Mammary epithelial cell (primary cell): ENCODE measurements at regions not wholly inside any gene's neighbourhood (a gene's known extent, or its start where the extent isn't known, plus 50 kb on each side); places are given as distances from the start of the nearest gene placed in this dataset.

Experiments used
- EZH2 ChIP-seq: IDR thresholded peaks from 2 replicates; pipeline ENCODE4 v1.6.1; 2012; ENCODE audit warnings: low read length, inconsistent platforms, borderline replicate concordance
- TF ChIP-seq, protein P1 (sequence below), 2 donors: IDR thresholded peaks in 1 of 2; conservative IDR thresholded peaks in 1 of 2; 2 replicates each; pipeline ENCODE4 v1.5.1; 2011 to 2012; ENCODE audit warnings: inconsistent platforms in 2 of 2, low read length in 2 of 2, mild to moderate bottlenecking in 2 of 2, control low read depth in 1 of 2, low read depth in 1 of 2; ENCODE audit not compliant: insufficient read depth in 1 of 2; ENCODE audit errors: extremely low read depth in 1 of 2

- TF ChIP-seq, protein P1, sequence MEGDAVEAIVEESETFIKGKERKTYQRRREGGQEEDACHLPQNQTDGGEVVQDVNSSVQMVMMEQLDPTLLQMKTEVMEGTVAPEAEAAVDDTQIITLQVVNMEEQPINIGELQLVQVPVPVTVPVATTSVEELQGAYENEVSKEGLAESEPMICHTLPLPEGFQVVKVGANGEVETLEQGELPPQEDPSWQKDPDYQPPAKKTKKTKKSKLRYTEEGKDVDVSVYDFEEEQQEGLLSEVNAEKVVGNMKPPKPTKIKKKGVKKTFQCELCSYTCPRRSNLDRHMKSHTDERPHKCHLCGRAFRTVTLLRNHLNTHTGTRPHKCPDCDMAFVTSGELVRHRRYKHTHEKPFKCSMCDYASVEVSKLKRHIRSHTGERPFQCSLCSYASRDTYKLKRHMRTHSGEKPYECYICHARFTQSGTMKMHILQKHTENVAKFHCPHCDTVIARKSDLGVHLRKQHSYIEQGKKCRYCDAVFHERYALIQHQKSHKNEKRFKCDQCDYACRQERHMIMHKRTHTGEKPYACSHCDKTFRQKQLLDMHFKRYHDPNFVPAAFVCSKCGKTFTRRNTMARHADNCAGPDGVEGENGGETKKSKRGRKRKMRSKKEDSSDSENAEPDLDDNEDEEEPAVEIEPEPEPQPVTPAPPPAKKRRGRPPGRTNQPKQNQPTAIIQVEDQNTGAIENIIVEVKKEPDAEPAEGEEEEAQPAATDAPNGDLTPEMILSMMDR (conservative IDR thresholded peaks at IDR 0.05 in 1 of 2, IDR thresholded peaks at IDR 0.05 in 1 of 2; ENCODE audit: extremely low read depth in 1 of 2, insufficient read depth in 1 of 2, low read depth in 1 of 2, low read length in 2 of 2) = no peak
- no peak for TF ChIP-seq EZH2
These were observed 50.9 kb upstream of the GJA5 start for GRCh38 chr1:147811273-147811672.
